GM18909 (cell line): ENCODE measurements at regions not wholly inside any gene's neighbourhood (a gene's known extent, or its start where the extent isn't known, plus 50 kb on each side); places are given as distances from the start of the nearest gene placed in this dataset.
"Not testable (repeated sequence)": the region's sequence is repeated elsewhere in the genome, so short reads cannot be mapped to it uniquely, and the experiment has no call there.

ENCODE experiments used
- ATAC-seq: cut with Tn5 transposase; IDR thresholded peaks from one replicate; pipeline ENCODE4 v1.9.1; 2021; ENCODE audit warnings: mild to moderate bottlenecking; ENCODE audit not compliant: unreplicated experiment, poor library complexity

DNA sequence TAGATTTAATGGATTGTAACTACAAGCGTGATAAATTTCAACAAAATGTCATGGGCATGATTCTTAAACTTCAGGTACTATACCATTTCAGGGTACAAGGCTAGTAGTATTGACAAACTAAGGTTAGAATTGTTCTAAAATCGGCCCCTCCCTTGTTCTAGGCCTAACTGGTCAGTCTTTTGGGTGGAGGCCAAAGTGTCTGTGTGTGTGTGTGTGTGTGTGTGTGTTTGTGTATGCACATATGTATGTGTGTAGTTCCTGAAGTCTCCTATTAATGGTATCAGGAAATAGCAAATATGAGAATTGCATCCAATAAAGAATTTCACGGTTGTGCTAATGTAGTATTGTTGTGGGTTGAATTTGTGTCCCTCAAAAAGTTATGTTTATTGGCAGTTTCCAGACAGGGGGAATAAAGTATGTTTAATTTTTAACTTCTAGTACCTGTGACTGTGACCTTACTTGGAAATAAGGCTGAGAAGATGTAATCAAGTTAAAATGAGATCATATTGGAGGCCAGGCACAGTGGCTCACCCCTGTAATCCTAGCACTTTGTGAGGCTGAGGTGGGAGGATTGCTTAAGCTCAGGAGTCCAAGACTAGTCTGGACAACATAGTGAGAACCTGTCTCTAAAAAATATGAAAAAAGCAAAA is 119.2 kb downstream of the KLF5 start:
- no peak for ATAC-seq

DNA sequence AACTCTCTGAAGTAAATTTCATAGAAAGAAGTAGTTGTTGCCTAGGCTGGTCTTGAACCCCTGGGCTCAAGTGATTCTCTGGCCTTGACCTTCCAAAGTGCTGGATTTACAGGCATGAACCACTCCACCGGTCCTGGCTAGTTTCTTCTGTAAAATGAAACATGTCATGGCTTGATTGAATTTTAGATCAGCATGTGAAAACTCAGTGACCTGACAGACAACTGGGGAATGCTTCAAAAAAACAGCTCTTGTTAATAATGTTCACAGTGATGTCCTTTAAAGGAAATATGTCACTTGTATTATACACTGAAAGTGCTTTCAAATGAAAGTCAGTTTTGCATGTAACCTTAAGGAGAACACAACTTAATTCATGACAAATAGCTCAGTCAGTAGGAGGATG is 118.2 kb downstream of the KLF5 start:
- no peak for ATAC-seq

DNA sequence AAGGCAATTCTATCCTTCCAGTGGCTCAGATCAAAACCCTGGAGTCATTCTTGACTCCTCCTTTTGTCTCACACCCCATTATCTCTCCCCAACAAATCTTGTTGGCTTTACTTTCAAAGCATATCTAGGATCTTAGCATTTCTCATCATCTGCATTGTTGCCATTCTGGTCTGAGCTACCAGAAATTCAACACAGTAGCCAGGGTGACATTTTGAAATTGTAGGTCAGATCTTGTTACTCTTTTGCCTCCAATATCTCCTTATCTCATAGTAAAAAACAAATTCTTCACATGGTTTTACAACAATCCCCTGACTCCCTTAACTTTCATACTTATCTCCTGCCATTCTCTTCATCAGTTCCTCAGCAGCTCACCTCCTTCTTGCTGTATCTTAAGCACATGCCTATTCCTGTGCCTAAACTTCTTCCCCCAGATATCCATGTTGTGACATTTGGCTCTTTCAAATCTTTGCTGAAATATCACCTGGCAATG is 115.8 kb downstream of the KLF5 start:
- ATAC-seq, result no peak

DNA sequence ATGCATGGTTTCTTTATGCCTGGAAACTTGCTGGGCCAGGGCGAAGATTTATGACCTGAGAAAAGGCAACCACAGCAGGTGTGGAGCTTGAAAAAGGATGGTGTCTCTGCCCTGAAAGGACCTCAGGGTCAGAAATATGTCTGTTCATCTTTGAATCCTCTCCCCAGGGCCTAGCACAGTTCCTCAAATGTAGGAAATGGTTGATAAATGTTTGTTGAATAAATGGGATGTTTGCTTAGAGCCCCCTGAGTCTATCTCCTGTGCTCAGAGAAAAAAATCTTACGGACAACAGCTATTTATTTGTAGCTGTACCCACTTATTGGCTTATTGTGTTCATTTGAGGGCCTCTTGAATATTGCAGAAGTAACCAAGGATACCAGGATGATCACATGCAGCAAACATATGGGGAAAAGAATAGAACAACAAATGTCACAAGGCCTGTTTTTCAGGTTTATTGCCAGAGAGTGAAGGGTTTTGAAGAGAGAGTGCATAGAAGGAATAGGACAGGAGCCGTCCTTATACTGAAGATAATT is 114.5 kb downstream of the KLF5 start:
- ATAC-seq, result no peak

DNA sequence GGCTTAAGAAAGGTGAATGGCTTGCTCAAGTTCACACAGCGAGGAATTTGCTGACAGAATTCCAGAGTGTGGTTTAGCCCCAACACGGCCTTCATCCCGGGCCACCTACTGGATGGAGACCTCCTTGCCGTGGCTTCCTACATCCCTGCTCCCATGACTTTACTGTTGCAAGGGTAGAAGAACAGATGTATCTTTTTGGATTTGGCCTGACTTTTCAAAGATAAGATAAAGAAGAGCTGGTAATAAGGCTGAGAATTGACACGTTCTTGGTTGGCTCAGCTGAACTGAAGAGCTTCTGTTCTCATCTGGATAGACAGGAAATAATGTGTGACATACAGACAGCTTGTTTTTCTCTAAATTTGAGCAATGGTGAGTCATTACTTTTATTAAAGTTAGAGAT is 113.1 kb downstream of the KLF5 start:
- no peak for ATAC-seq

DNA sequence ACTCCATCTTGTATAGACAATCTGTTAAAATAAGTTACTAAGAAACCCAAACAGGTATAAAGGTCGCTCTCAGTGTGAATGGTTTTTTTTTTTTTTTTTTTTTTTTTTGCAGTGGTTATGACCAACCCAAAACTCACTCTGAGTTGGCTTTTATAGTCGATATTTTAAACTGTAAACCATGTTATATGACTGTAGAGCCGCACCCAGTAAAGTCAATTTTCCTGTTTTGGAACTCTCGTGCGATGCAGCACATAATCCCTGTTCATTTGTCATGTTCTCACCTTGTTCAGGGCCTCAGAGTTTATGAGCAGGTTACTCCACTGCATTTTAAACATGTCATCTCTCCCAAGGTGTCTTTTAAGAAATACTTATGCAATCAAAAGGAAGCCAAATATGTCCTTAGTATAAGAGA is 112.5 kb downstream of the KLF5 start:
- ATAC-seq, result no peak

DNA sequence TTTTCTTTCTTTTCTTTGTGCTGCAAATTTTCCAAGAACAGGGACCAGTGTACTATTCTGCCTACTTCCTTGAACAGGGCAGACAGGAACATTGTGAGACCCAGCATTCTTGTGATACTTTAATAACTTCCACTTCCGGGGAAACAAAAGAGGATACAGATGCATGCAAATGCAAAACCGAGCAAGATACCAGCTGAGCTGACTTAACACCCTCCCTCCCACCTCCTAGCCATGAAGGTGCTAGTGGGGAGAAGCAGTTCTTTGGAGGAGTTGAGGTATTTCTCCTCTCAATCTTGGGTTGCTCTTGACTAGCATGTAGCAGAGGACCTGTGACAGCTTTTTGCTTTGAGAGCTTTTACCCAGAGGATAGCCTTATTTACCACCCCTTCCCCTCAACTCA is 111.2 kb downstream of the KLF5 start:
- no peak for ATAC-seq

DNA sequence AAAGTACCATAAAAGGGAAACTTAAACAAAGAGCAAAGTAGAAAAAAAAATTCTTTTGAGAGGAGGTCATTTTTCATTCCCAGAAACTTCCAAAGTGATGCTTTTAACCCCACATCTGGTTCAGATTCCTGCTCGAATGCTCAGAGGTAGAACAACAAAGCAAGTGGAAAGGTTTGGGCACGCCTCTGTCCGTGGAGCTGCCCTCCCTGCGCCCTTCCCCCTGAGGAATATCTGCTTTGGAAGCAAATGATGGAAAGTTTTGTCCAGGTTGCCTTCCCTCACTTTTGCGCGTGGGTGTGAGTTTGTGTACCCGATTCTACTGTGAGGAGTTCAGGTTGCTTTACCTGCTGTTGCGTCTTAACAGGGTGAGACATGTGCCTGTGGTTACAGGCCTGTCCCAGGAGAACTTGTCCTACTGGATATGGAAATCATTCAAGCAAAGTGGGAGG is 110.2 kb downstream of the KLF5 start:
- no peak for ATAC-seq

DNA sequence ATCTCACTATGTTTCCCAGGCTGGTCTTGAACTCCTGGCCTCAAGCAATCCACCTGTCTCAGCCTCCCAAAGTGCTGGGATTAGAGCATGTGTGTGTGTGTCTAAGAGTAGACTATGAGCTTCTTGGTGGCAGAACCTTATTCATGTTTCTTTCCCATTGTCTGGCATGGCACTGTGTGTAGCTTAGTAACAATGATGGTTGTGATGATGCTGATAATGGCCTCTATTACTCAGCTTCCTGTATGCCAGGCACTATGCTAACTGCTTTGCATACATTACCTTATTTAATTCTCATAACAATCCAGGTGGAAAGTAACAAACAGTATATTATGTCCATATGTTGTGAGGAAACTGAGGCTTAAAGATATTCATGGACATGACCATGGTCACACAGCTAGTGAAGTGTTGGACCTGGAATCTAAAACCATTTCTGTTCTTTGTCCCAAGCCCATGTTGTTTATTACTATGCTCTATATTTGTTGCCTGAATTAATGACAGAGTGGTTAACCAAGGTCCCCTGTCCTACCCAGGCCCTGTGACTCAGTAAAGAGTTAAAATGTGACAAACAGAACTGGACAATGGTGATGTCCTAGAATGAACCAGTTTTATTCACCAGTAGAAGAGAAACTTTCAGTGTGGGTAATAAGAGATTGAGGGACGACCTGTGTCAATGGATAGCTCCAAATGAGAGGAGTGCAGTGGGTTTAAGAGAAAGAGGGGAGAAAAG is 109.6 kb downstream of the KLF5 start:
- no peak for ATAC-seq

DNA sequence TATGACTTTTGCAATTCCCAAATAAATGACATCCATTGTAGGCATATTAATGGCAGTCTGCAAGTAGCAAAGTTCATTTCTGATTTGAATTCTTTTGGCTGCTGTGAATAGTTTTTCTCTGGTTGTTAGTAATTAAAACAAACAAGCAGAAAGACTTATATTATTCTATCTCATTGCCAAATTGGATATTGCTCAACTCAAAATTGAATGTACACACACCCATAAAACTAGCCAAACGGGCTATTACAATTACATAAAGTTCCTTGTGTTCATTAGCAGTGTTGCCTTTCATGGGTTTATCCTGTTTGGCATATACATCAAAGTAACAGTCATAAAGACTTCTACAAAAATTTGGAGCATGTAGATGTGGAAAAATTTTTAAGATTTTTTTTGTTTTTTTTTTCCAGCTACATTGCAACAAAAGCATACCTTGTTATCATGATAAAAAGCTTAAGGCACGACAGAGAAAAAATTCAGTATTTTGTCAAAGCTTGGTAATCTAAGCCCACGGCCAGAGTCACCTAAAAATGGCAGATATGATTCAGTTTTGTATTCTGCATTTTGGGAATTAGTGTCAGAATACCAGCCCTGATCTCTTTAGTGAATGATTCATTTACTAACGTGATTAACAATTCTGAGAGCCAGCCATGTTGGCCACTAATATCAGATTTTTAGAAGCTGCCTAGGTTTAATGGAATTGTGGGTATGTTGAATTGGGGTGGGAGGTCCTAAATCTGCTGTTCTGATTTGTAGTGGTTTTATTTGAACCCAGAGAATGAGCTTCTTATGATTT is 108.4 kb downstream of the KLF5 start:
- ATAC-seq, result no peak

DNA sequence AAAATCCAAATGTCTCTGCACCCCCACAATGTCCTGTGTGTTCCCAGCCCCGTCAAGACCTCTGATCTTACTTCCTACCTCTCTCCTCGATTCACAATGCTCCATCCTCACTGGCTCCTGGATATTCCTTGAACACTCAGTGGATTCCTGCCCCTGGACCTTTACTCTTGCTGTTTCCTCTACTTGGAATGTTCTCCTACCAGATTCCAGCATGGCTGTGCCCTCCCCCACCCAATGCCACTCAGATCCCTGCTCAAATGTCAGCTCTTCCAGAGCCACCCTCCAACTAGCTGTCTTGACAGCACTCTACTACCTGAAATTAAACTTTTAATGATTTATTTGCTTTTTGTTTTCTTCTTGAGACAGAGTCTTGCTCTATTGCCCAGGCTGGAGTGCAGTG is 107.4 kb downstream of the KLF5 start:
- no peak for ATAC-seq

DNA sequence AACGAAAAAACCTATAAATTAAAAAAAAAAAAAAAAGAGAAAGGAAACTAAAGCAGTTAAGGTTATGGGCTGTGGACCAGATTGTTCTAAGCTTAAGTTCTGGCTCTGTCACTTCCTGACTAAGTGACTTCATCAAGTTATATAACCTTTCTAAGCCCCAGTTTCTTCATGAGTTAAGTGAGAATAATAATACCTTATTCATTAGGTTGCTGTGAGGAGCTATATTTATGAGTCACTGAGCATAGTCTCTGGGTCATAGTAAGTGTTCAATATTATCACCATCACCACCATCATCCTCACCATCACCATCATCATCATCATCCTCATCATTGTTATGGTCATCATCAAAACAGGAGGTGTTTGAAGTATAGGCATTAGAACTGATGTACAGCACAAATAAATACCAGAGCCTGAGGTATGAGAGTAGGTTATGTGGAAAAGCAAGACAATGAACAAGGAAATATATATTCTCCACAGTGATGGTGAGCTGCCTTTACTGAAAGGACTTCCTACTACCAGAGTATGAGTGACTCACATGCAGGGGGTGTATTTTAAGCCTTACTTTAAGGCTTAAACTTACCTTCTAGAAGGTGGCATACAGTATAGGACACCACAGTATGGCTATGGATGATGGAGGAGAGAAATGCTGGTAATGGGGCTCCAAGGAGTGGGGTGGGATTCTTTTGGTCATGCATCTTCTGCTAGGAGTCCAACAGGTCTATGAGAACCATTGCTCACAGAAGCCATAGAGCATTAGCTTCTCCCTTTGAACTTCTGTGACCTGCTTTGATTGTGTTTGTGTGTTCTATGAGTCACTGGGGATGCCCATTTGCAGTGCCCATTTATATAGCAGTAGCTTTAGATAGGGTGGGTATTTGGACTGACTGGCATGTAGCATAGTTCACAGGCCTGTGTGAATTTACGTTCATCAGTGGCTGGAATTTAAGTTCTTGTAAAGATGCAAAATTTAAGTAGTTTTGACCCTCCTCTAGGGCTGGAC is 104.4 kb downstream of the KLF5 start:
- no peak for ATAC-seq

DNA sequence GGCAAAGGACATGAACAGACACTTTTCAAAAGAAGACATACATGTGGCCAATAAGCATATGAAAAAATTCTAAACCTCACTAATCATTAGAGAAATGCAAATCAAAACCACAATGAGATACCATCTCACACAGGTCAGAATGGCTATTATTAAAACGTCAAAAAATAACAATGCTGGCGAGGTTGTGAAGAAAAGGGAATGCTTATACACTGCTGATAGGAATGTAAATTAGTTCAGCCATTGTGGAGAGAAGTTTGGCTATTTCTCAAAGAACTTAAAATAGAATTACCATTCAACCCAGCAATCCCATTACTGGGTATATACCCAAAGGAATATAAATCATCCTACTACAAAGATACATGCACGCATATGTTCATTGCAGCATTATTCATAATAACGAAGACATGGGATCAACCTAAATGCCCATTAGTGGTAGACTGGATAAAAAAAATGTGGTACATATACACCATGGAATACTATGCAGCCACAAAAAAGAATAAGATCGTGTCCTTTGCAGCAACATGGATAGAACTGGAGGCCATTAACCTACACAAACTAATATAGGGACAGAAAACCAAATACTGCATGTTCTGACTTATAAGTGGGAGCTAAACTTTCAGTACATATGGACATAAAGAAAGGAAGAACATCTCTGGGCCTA is 101.7 kb downstream of the KLF5 start:
- not testable (repeated sequence) for ATAC-seq

DNA sequence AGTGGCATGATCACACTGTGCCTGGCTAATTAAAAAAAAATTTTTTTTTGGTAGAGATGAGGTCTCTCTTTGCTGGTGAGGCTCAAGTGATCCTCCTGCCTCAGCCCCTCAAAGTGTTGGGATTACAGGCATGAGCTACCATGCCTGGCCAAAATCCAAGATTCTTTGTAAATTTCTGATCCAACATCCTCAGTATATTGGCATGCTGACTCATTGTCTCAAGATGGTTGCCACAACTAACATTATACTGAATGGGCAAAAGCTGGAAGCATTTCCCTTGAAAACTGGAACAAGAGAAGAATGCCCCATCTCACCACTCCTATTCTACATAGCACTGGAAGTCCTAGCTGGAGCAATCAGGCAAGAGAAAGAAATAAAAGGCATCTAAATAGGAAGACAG is 100.0 kb downstream of the KLF5 start:
- no peak for ATAC-seq

DNA sequence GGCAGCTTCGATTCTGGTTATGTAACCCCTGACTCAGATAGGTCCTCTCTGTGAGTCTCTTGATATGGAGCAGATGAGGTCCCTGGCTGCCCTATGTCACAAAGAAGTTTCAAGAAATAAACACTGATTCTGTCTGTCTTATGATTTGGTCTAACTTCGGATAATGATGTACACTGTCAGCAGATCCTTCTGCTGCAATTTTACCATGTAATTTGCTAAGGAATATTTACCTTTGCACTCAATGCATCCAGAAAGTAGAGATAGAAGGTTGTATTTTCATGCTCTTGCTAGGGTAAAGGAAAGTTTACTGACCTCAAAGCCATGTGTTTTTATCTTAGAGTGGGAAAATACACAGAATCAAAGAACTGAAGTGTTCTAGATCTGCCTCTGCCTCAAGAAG is 98.2 kb downstream of the KLF5 start:
- no peak for ATAC-seq

DNA sequence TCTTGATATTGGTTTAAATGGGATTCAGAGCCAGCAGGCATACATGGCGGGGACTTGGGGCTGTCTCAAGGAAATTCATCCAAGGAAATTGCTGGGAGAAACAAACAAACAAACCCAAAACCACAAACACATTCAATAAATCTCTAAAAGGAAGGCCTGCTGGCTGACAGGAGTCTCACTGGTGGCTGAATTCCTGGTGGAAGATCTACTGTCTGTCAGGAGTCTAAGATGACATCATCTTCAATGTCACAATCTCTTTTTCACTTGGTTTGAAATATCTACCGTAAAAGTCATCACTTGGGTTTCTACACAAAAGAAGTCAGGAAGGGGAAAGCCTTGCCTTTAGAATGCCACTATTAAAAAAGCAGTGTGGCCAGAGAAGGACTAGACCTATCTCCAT is 87.9 kb downstream of the KLF5 start:
- ATAC-seq, result no peak

DNA sequence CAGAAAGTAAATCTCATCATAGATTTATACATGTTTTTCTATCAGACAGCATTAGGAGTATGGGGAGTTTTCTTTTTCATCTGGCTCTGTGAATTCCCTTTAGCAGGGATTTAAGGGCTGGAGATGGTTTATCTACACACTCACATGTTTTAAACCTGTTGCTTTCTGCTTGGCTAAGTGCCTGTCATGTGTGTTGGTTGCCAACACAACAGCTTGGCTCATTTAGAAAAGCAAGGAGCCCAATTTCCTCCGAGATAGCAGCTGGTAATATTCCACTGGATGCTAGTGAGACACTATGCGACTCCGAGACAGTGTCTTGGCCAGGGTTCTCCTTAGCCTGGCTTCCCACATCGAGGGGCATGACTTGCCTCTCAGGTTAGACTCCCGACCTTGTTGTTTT is 83.3 kb downstream of the KLF5 start:
- ATAC-seq, result no peak

DNA sequence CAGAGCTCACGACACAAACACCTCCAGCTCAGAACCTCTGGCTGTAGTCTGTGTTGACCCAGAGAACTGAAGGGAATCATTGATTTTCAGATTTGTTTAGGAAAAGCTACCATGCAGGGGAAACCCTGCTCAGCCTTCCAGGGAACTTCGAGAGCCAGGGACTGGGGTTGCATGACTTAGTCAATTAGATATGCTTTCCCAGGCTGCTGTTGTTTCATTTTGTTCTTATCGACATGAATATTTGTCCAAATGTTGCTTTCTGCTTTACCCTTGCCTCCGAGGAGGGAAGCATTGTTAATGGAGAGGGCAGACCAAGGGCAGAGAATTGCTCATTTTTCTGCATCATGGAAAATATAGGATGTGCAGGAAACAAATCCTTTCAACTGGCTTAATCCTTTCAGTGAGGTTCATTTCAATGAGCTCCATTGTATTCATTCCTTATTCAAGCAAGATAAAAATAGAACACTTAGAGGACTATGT is 82.5 kb downstream of the KLF5 start:
- ATAC-seq, result no peak

DNA sequence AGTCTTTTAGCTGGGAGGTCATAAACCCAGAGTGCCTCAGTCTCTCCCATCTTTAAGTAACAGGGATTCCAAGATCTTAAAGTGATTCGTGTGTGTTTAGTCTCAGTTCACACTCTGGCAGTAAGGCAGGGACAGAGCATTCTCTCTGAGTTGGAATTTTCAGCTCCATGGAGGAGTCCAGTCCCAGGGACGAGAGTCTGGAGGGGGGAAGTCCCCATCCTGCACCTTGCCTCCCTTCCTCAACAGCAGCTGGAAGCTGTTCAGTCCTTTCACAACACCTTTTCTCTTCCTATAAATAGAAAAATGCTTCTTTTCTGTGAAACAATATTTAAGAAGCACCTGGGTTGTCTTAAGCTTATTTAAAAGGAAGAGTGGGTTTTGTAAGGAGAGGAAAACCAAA is 82.0 kb downstream of the KLF5 start:
- ATAC-seq, result no peak
